Right atrium auricular region (tissue), 2 donors: ENCODE measurements at regions not wholly inside any gene's neighbourhood (a gene's known extent, or its start where the extent isn't known, plus 50 kb on each side); places are given as distances from the start of the nearest gene placed in this dataset.

Experiments
- DNase-seq: peaks from one replicate; pipeline ENCODE4 v3.0.0-alpha.2; 2019; ENCODE audit warnings: low spot score
- H3K27ac ChIP-seq, 2 donors: fragments of 200-600 bp; sonication (generic); 1 replicate in 1 of 2; 2 replicates in 1 of 2; pipeline ENCODE4 v1.5.1; 2016 to 2019
- H3K27me3 ChIP-seq, 2 donors: fragments of 200-600 bp; sonication (generic); one replicate each; pipeline versions ENCODE4 v1.5.1 to v1.6.0; 2017 to 2019
- H3K36me3 ChIP-seq: fragments of 200-600 bp; sonication (generic); one replicate; pipeline ENCODE4 v1.5.1; 2016
- H3K4me1 ChIP-seq, 2 donors: fragments of 200-600 bp; sonication (generic); one replicate each; pipeline versions ENCODE4 v1.5.1 to v1.6.0; 2017 to 2019
- H3K4me3 ChIP-seq, 2 donors: fragments of 200-600 bp; sonication (generic); 1 replicate in 1 of 2; 2 replicates in 1 of 2; pipeline ENCODE4 v1.5.1; 2017 to 2019; ENCODE audit warnings: mild to moderate bottlenecking in 1 of 2, moderate library complexity in 1 of 2
- H3K9me3 ChIP-seq, 2 donors: fragments of 200-600 bp; sonication (generic); one replicate each; pipeline ENCODE4 v1.5.1; 2019
- CTCF ChIP-seq, 2 donors: fragments of 200-600 bp; sonication (generic); IDR thresholded peaks; one replicate each; pipeline ENCODE4 v1.5.1; 2019; ENCODE audit warnings: antibody characterized with exemption in 2 of 2

- DNase-seq = no peak
- H3K4me1 ChIP-seq = no peaks in the 10 kb centered on the region
- H3K27me3 ChIP-seq = no peaks in the 10 kb centered on the region
- H3K9me3 ChIP-seq = no peaks in the 10 kb centered on the region
- no peak overlapping the region for H3K27ac ChIP-seq
- no peak overlapping the region for H3K4me3 ChIP-seq
- TF ChIP-seq CTCF (IDR thresholded peaks at IDR 0.05) = no peak
- no peaks in the 10 kb centered on the region for H3K36me3 ChIP-seq
Observed at GRCh38 chr3:174403831-174404230, 455.3 kb upstream of the NAALADL2 start.

GRCh38 chr3:174408310-174408709, 450.8 kb upstream of the NAALADL2 start:
- H3K9me3 ChIP-seq = no peaks in the 10 kb centered on the region
- no peak overlapping the region for H3K4me3 ChIP-seq
- H3K4me1 ChIP-seq = no peaks in the 10 kb centered on the region
- H3K36me3 ChIP-seq = no peaks in the 10 kb centered on the region
- DNase-seq = no peak
- H3K27me3 ChIP-seq = no peaks in the 10 kb centered on the region
- H3K27ac ChIP-seq = no peak overlapping the region
- TF ChIP-seq CTCF (IDR thresholded peaks at IDR 0.05) = no peak

- Histone ChIP-seq H3K36me3 (no peaks in the 10 kb centered on the region), H3K27me3 (no peaks in the 10 kb centered on the region), H3K27ac (no peak overlapping the region), H3K4me1 (no peaks in the 10 kb centered on the region), H3K9me3 (no peaks in the 10 kb centered on the region), H3K4me3 (no peak overlapping the region)
- DNase-seq = no peak
- no peak for TF ChIP-seq CTCF (IDR thresholded peaks at IDR 0.05)
Observed at GRCh38 chr3:174409086-174409743, 449.9 kb upstream of the NAALADL2 start.

- no peak for DNase-seq
- H3K27ac ChIP-seq = no peak overlapping the region
- no peaks in the 10 kb centered on the region for H3K4me1 ChIP-seq
- no peak overlapping the region for H3K4me3 ChIP-seq
- H3K36me3 ChIP-seq = no peaks in the 10 kb centered on the region
- no peak for TF ChIP-seq CTCF (IDR thresholded peaks at IDR 0.05)
- H3K9me3 ChIP-seq = no peaks in the 10 kb centered on the region
- no peaks in the 10 kb centered on the region for H3K27me3 ChIP-seq
Observed at GRCh38 chr3:174413062-174413912, 445.8 kb upstream of the NAALADL2 start.

- no peak for DNase-seq
- H3K36me3 ChIP-seq = no peaks in the 10 kb centered on the region
Observed at GRCh38 chr3:174414902-174415301, 444.2 kb upstream of the NAALADL2 start.

More at GRCh38 chr3:174414902-174415301, 444.2 kb upstream of the NAALADL2 start:
- Histone ChIP-seq H3K27me3 (no peaks in the 10 kb centered on the region), H3K4me3 (no peak overlapping the region), H3K27ac (no peak overlapping the region), H3K4me1 (no peaks in the 10 kb centered on the region), H3K9me3 (no peaks in the 10 kb centered on the region)
- no peak for TF ChIP-seq CTCF (IDR thresholded peaks at IDR 0.05)
